Erythroblast (primary cell): ENCODE measurements at regions not wholly inside any gene's neighbourhood (a gene's known extent, or its start where the extent isn't known, plus 50 kb on each side); places are given as distances from the start of the nearest gene placed in this dataset.

Experiments
- GATA1 ChIP-seq: IDR thresholded peaks from 2 replicates; pipeline ENCODE4 v1.6.1; 2011; ENCODE audit warnings: low read depth, mild to moderate bottlenecking, control low read depth, low read length, moderate library complexity
- POLR2A ChIP-seq: IDR thresholded peaks from 2 replicates; pipeline ENCODE4 v1.6.1; 2011; ENCODE audit warnings: mild to moderate bottlenecking, low read length

GRCh38 chr3:23735535-23736326 lies 70.0 kb upstream of the UBE2E1 start:
- TF ChIP-seq GATA1 (no peak), POLR2A (no peak)
